Left lung (tissue), 4 donors: ENCODE measurements at regions not wholly inside any gene's neighbourhood (a gene's known extent, or its start where the extent isn't known, plus 50 kb on each side); places are given as distances from the start of the nearest gene placed in this dataset.

Experiments
- ATAC-seq: fragments of 200-7000 bp; cut with Tn5 transposase; one replicate; pipeline ENCODE4 v1.9.1; 2020; ENCODE audit warnings: moderate library complexity
- DNase-seq, 4 donors: peaks; one replicate each; pipeline ENCODE4 v3.0.0-alpha.2; 2013 to 2020
- H3K27ac ChIP-seq, 2 donors: fragments of 200-600 bp; sonication (generic) in 1 of 2; one replicate each; pipeline versions ENCODE4 v1.5.0 to v1.8.0; 2020 to 2021
- H3K27me3 ChIP-seq, 2 donors: fragments of 200-600 bp; sonication (generic) in 1 of 2; one replicate each; pipeline versions ENCODE4 v1.5.0 to v1.8.0; 2020 to 2021
- H3K36me3 ChIP-seq, 2 donors: fragments of 200-600 bp; sonication (generic) in 1 of 2; one replicate each; pipeline versions ENCODE4 v1.5.0 to v1.8.0; 2020 to 2021
- H3K4me1 ChIP-seq, 2 donors: fragments of 200-600 bp; one replicate each; pipeline ENCODE4 v1.8.0; 2021
- H3K4me3 ChIP-seq, 2 donors: fragments of 200-600 bp; sonication (generic) in 1 of 2; one replicate each; pipeline versions ENCODE4 v1.5.0 to v1.8.0; 2020 to 2021; ENCODE audit warnings: mild to moderate bottlenecking in 1 of 2
- H3K9me3 ChIP-seq, 2 donors: fragments of 200-600 bp; sonication (generic) in 1 of 2; one replicate each; pipeline versions ENCODE4 v1.5.0 to v1.8.0; 2020 to 2021
- CTCF ChIP-seq, 2 donors: fragments of 200-600 bp; sonication (generic) in 1 of 2; IDR thresholded peaks; one replicate each; pipeline versions ENCODE4 v1.5.0 to v1.8.0; 2021; ENCODE audit warnings: antibody characterized with exemption in 2 of 2
- intact Hi-C, 2 donors: fragments of 100-400 bp; cut with DNase I; formaldehyde crosslinking; loops; one replicate each; pipeline versions ENCODE4 v1.11.2 to v1.14.2; 2022
- donor health status: DM: no; HTN: yes; CAD: no.
- donor health status: DM: no; HTN: no; CAD: no.

DNA sequence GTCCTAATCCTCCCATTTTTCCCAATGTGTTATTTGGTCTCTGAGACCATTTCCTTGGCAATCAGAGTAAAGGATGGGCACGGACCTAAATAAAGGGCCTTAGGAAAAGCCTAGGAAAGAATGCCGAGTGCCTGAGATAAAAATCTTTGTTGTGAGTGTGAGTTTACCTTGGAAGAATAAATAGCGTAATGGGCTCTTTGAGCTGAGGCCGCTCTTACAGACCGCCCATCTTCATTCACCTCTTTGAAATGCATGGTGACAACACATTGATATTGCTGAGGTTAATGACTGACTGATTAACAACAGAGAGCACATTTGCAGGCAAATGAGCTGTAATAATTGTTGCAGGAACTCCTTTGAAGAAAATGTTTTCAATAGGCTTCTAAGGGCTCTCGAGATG is 1967.1 kb upstream of the WWC1 start:
- H3K36me3 ChIP-seq: no peaks in the 10 kb centered on the region
- ATAC-seq (no peak), DNase-seq (no peak)
- no peak overlapping the region for H3K4me3 ChIP-seq
- intact Hi-C loops: no loop called here
- H3K27me3 ChIP-seq: no peaks in the 10 kb centered on the region
- no peaks in the 10 kb centered on the region for H3K4me1 ChIP-seq
- no peak for TF ChIP-seq CTCF (IDR thresholded peaks at IDR 0.05)
- H3K27ac ChIP-seq: no peak overlapping the region
- H3K9me3 ChIP-seq: no peaks in the 10 kb centered on the region

DNA sequence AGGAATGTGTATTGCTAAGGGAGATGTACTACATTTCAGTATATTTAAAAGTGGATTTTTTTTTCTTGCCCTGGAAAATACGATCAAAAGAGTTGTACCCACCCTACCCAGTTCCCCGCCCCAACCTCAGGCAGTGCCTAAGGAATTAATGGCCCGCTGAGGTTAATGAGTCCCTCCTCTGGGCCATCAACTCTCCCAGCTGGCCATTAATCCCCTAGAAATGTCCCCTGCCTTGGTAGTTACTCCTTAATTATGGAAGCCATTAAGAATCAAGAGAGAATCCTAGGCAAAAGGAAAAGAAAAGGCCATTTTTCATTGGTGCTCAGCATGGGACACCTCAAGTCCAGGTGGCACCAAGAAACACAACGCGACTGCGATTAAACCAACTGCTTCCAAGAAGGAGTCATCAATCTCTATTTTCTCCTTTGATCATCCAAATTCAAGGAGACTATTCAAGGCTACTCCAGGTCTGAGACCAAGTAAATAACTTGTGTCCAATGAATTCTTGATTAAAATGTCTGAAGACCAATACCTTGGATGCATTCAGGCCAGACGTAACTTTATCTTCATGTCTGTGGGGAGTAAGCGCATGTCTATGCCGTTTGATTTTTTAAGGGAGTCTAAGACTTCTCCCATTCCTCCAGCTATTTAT is 1962.2 kb upstream of the WWC1 start:
- Histone ChIP-seq H3K36me3 (no peaks in the 10 kb centered on the region), H3K4me1 (no peaks in the 10 kb centered on the region), H3K9me3 (no peaks in the 10 kb centered on the region), H3K4me3 (no peak overlapping the region), H3K27ac (no peak overlapping the region), H3K27me3 (no peaks in the 10 kb centered on the region)
- DNase-seq (no peak), ATAC-seq (no peak)
- no peak for TF ChIP-seq CTCF (IDR thresholded peaks at IDR 0.05)
- intact Hi-C loops: no loop called here

- Histone ChIP-seq H3K9me3 (no peaks in the 10 kb centered on the region), H3K36me3 (no peaks in the 10 kb centered on the region), H3K4me1 (no peaks in the 10 kb centered on the region), H3K27ac (no peak overlapping the region), H3K4me3 (no peak overlapping the region), H3K27me3 (no peaks in the 10 kb centered on the region)
- no peak for ATAC-seq
- intact Hi-C loops: no loop called here
- TF ChIP-seq CTCF (IDR thresholded peaks at IDR 0.05): no peak
- peak in 1 of 4 donors; percentile 22 for DNase-seq
Observed at GRCh38 chr5:166330036-166330435, 1961.4 kb upstream of the WWC1 start.

- no peak for DNase-seq
- Histone ChIP-seq H3K27ac (no peak overlapping the region), H3K4me3 (no peak overlapping the region), H3K9me3 (no peaks in the 10 kb centered on the region), H3K27me3 (no peaks in the 10 kb centered on the region), H3K4me1 (no peaks in the 10 kb centered on the region), H3K36me3 (no peaks in the 10 kb centered on the region)
- ATAC-seq: no peak
- intact Hi-C loops: no loop called here
- TF ChIP-seq CTCF (IDR thresholded peaks at IDR 0.05): no peak
Observed at GRCh38 chr5:166331521-166331920, 1959.9 kb upstream of the WWC1 start.

DNA sequence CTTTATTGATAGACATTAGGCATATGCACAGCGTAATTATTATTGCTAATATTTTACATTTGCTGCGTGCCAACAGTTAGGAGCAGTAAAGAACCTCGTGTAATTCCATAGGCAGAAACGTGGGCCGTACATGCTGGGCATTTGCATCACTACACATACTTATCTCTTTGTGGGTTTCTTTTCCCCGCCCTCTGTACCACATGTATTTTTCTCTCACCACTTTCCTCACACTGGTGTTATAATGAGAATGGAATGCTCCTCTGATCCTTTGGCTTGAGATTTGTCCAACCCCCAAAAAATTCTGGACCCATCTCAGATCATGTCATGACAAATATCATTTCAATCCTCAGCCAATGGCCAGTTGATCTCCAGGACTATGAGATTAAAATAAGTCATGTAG is 1952.6 kb upstream of the WWC1 start:
- intact Hi-C loops: no loop called here

More for the DNA sequence above, 1952.6 kb upstream of the WWC1 start:
- DNase-seq (no peak), ATAC-seq (no peak)
- no peak overlapping the region for H3K4me3 ChIP-seq
- H3K36me3 ChIP-seq: no peaks in the 10 kb centered on the region
- H3K4me1 ChIP-seq: no peaks in the 10 kb centered on the region
- no peak overlapping the region for H3K27ac ChIP-seq
- H3K27me3 ChIP-seq: no peaks in the 10 kb centered on the region
- peaks cover 0 to 5% of the 10 kb centered on the region in 2 donors for H3K9me3 ChIP-seq
- TF ChIP-seq CTCF (IDR thresholded peaks at IDR 0.05): no peak
